ENCODE measurements at regions not wholly inside any gene's neighbourhood (a gene's known extent, or its start where the extent isn't known, plus 50 kb on each side); places are given as distances from the start of the nearest gene placed in this dataset.

DNA sequence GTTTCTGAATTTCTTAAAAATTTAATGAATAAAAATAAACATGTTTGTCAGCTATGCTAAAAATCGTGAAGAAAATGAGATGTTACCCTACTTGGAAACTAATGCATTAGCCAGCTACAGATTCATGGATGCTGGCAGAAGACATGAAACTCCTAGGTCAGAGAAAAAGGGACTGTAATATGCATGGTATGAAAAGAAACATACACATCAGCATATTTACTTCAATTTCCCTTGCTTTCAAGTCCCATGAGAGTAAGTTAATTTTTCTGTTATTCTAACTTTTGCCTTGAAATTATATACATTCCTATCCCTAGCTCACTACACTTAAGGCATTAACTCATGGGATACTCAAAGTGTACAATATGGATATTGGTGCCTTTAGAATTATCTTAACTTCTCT lies 2041.4 kb upstream of the LRRTM1 start:
- TF ChIP-seq CTCF (IDR thresholded peaks at IDR 0.05) (no peak), POLR2A (IDR thresholded peaks at IDR 0.05) (no peak)

Measured in body of pancreas (tissue), 4 donors.